ENCODE measurements at regions not wholly inside any gene's neighbourhood (a gene's known extent, or its start where the extent isn't known, plus 50 kb on each side); places are given as distances from the start of the nearest gene placed in this dataset.

GRCh38 chr12:118880720-118881493 lies 100.4 kb upstream of the SRRM4 start:
- Mint-ChIP-seq H3K27me3 (ENCODE audit: low read depth) (peaks cover 8% of the 10 kb centered on the region), H3K4me3 (no peak overlapping the region)
- no peak for DNase-seq (ENCODE audit: low spot score in 2 of 2, unreplicated experiment in 2 of 2)

DNA sequence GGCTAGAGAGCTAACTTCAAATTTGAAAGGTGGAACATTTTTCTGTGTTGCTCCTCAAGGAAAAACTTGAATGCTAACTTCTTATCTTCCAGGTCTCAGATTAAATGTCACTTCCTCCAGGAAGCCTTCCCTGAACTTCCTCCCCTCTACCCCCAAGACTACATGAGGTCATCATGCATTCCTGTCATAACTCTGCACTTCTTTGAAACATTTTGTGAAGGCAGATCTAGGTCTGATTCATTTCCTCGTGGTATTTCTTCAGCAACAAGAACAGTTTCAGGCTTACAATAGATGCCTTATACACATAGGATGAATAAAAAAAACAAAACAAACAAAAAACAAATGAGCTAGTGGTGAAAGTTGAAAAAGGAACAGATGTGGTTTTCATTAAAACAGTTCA lies 97.1 kb upstream of the SRRM4 start:
- Mint-ChIP-seq H3K36me3 (no peaks in the 10 kb centered on the region), H3K4me3 (no peak overlapping the region), H3K4me1 (no peaks in the 10 kb centered on the region), H3K9me3 (no peaks in the 10 kb centered on the region), H3K27me3 (ENCODE audit: low read depth) (no peaks in the 10 kb centered on the region), H3K27ac (no peak overlapping the region)
- TF ChIP-seq, protein P1, sequence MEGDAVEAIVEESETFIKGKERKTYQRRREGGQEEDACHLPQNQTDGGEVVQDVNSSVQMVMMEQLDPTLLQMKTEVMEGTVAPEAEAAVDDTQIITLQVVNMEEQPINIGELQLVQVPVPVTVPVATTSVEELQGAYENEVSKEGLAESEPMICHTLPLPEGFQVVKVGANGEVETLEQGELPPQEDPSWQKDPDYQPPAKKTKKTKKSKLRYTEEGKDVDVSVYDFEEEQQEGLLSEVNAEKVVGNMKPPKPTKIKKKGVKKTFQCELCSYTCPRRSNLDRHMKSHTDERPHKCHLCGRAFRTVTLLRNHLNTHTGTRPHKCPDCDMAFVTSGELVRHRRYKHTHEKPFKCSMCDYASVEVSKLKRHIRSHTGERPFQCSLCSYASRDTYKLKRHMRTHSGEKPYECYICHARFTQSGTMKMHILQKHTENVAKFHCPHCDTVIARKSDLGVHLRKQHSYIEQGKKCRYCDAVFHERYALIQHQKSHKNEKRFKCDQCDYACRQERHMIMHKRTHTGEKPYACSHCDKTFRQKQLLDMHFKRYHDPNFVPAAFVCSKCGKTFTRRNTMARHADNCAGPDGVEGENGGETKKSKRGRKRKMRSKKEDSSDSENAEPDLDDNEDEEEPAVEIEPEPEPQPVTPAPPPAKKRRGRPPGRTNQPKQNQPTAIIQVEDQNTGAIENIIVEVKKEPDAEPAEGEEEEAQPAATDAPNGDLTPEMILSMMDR (IDR thresholded peaks at IDR 0.05; ENCODE audit: unreplicated experiment), result no peak
- no peak for DNase-seq (ENCODE audit: low spot score in 2 of 2, unreplicated experiment in 2 of 2)

More at GRCh38 chr12:118880720-118881493, 100.4 kb upstream of the SRRM4 start:
- no peak overlapping the region for H3K27ac Mint-ChIP-seq
- no peaks in the 10 kb centered on the region for H3K4me1 Mint-ChIP-seq
- no peaks in the 10 kb centered on the region for H3K9me3 Mint-ChIP-seq
- no peaks in the 10 kb centered on the region for H3K36me3 Mint-ChIP-seq
- TF ChIP-seq, protein P1 (IDR thresholded peaks at IDR 0.05; ENCODE audit: unreplicated experiment), result no peak

DNA sequence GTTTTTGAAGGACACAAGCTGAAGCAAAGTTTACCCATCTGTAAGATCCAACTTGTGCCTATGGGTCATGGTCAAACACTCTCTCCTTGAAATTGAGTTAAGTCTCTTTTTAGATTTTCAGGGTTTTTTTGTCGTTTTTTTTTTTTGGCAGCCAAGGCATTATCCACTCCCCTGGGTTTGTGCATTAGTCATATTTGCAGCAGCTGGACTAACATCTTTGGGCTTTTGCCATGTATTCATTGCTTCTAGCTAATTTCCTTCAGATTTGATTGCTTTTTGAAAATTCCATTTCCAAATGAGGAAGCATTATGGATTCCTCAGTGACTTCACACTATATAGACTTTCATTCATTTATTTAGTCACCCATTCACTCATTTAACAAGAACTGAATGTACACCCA lies 80.3 kb upstream of the SRRM4 start:
- H3K27me3 Mint-ChIP-seq (ENCODE audit: low read depth), result peaks cover 16% of the 10 kb centered on the region

GRCh38 chr12:118908811-118909210 lies 72.5 kb upstream of the SRRM4 start:
- DNase-seq (ENCODE audit: low spot score in 2 of 2, unreplicated experiment in 2 of 2), result no peak
- TF ChIP-seq, protein P1 (IDR thresholded peaks at IDR 0.05; ENCODE audit: unreplicated experiment), result no peak
- Mint-ChIP-seq H3K36me3 (no peaks in the 10 kb centered on the region), H3K9me3 (peaks cover 6% of the 10 kb centered on the region), H3K27me3 (ENCODE audit: low read depth) (peaks cover 3% of the 10 kb centered on the region), H3K4me1 (no peaks in the 10 kb centered on the region), H3K27ac (no peak overlapping the region), H3K4me3 (no peak overlapping the region)

More for the DNA sequence above, 80.3 kb upstream of the SRRM4 start:
- DNase-seq (ENCODE audit: low spot score in 2 of 2, unreplicated experiment in 2 of 2), result no peak
- Mint-ChIP-seq H3K9me3 (peaks cover 6% of the 10 kb centered on the region), H3K4me3 (no peak overlapping the region), H3K36me3 (no peaks in the 10 kb centered on the region), H3K27ac (no peak overlapping the region), H3K4me1 (no peaks in the 10 kb centered on the region)
- TF ChIP-seq, protein P1 (IDR thresholded peaks at IDR 0.05; ENCODE audit: unreplicated experiment), result no peak

DNA sequence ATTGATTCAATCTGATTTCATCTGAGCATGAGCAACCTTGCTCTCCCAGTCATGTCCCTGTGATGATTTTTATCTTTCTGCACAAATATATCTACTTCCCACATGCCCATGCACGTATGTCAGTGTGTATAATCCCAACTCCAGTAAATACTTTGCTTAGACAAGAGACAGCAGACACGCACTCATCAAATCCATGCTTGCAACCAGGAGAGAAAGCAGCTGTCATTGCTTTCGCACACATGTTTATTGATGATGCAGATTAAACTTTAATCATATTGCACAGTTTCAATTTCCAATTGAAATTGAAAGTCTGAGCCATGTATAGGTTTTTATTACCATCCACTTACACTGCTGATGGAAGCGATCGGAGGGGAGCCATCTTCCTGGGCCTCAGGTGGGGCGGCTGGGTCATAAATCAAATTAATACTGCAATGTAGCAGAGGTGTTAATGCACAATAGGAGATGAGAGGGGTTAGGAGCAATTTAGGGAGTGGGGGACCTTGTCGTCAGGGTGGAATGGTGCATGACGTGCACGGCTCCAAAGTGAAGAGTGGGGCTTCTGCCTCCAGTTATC lies 68.6 kb upstream of the SRRM4 start:
- peaks cover 3% of the 10 kb centered on the region for H3K27me3 Mint-ChIP-seq (ENCODE audit: low read depth)
- DNase-seq (ENCODE audit: low spot score in 2 of 2, unreplicated experiment in 2 of 2), result no peak
- H3K9me3 Mint-ChIP-seq, result no peaks in the 10 kb centered on the region
- H3K4me1 Mint-ChIP-seq, result no peaks in the 10 kb centered on the region
- no peak overlapping the region for H3K27ac Mint-ChIP-seq
- H3K4me3 Mint-ChIP-seq, result no peak overlapping the region
- TF ChIP-seq, protein P1 (IDR thresholded peaks at IDR 0.05; ENCODE audit: unreplicated experiment), result no peak
- no peaks in the 10 kb centered on the region for H3K36me3 Mint-ChIP-seq
